HCT116 (cell line): ENCODE measurements at regions not wholly inside any gene's neighbourhood (a gene's known extent, or its start where the extent isn't known, plus 50 kb on each side); places are given as distances from the start of the nearest gene placed in this dataset.

Experiments
- ATAC-seq: fragments of 200-7000 bp; cut with Tn5 transposase; 2 replicates; pipeline ENCODE4 v1.9.1; 2020; ENCODE audit warnings: mild to moderate bottlenecking, moderate library complexity
- BruUV-seq: library from RNA; stranded (reverse); fragments of 400-500 nt; replicated peaks from 2 replicates; lab custom pipeline; 2021; lab: Mats Ljungman, UMichigan
- CTCF ChIA-PET: fragments of 300-600 bp; sonication (Branson Sonifier 250); formaldehyde crosslinking; loops from one replicate; lab custom pipeline; 2021; ENCODE audit warnings: antibody characterized with exemption; lab: Charles Lee
- POLR2A ChIA-PET: fragments of 300-600, 350-600 bp; sonication (Branson Sonifier 250); formaldehyde crosslinking; loops from one replicate; lab custom pipeline; 2021; ENCODE audit warnings: antibody characterized with exemption; lab: Charles Lee
- RAD21 ChIA-PET, 2 experiments: fragments of 300-600 bp; sonication (Branson Sonifier 250); formaldehyde crosslinking; loops; one replicate each; lab custom pipeline; 2023; ENCODE audit warnings: low total read pairs in 2 of 2; ENCODE audit not compliant: uncharacterized antibody in 2 of 2, unreplicated experiment in 2 of 2, low non-redundant PET in 1 of 2; lab: Charles Lee
- DNase-seq: peaks from one replicate; pipeline ENCODE4 v3.0.0-alpha.2; 2010; ENCODE audit warnings: low read depth, low spot score
- H2AFZ ChIP-seq: fragments of 200-600 bp; shearing (Covaris generic), sonication (generic); 2 replicates; pipeline ENCODE4 v1.6.1; 2017; ENCODE audit warnings: low read depth, mixed run types, mixed read lengths, antibody characterized with exemption, low read length; ENCODE audit not compliant: poor library complexity, severe bottlenecking
- H3K27ac ChIP-seq: 2 replicates; pipeline ENCODE4 v1.5.1; 2012; ENCODE audit warnings: low read depth, low read length
- H3K27me3 ChIP-seq: fragments of 200-600 bp; sonication (generic); 2 replicates; pipeline ENCODE4 v1.6.1; 2016; ENCODE audit warnings: mixed run types, low read length, mixed read lengths; ENCODE audit not compliant: insufficient read depth
- H3K36me3 ChIP-seq, 2 experiments: fragments of 200-500 bp in 1 of 2; fragments of 200-600 bp in 1 of 2; sonication (Bioruptor generic) in 1 of 2; sonication (generic) in 1 of 2; 2 replicates each; pipeline versions ENCODE4 v1.5.1 to v1.6.1; 2014 to 2016; ENCODE audit warnings: low read length in 2 of 2, inconsistent platforms in 1 of 2, mixed read lengths in 1 of 2, mixed run types in 1 of 2; ENCODE audit not compliant: insufficient read depth in 2 of 2, control insufficient read depth in 1 of 2
- H3K4me1 ChIP-seq, 2 experiments: fragments of 200-600 bp in 1 of 2; sonication (generic) in 1 of 2; 2 replicates each; pipeline versions ENCODE4 v1.5.1 to v1.6.1; 2012 to 2017; ENCODE audit warnings: low read length in 2 of 2, inconsistent platforms in 1 of 2, mild to moderate bottlenecking in 1 of 2, mixed read lengths in 1 of 2, mixed run types in 1 of 2, moderate library complexity in 1 of 2; ENCODE audit not compliant: insufficient read depth in 2 of 2, control insufficient read depth in 1 of 2
- H3K4me2 ChIP-seq: fragments of 200-600 bp; sonication (generic); 2 replicates; pipeline ENCODE4 v1.6.1; 2017; ENCODE audit warnings: mixed run types, low read length, mixed read lengths
- H3K4me3 ChIP-seq, 2 experiments: fragments of 200-600 bp in 1 of 2; sonication (generic) in 1 of 2; replicated peaks in 1 of 2; 2 replicates each; pipeline ENCODE4 v1.5.1; 2011 to 2016; ENCODE audit warnings: low read length in 2 of 2, control low read depth in 1 of 2, low read depth in 1 of 2, mild to moderate bottlenecking in 1 of 2, mixed read lengths in 1 of 2, mixed run types in 1 of 2
- H3K79me2 ChIP-seq: fragments of 200-600 bp; sonication (generic); 2 replicates; pipeline ENCODE4 v1.6.1; 2017; ENCODE audit warnings: mild to moderate bottlenecking, mixed run types, low read length, moderate library complexity, mixed read lengths; ENCODE audit not compliant: insufficient read depth
- H3K9ac ChIP-seq: fragments of 200-600 bp; sonication (generic); 2 replicates; pipeline ENCODE4 v1.6.1; 2016; ENCODE audit warnings: low read length, mixed read lengths
- H3K9me2 ChIP-seq: fragments of 200-600 bp; sonication (generic), shearing (Covaris generic); 2 replicates; pipeline ENCODE4 v1.6.1; 2017; ENCODE audit warnings: mixed run types, mild to moderate bottlenecking, moderate library complexity; ENCODE audit not compliant: insufficient read depth
- H3K9me3 ChIP-seq, 2 experiments: fragments of 200-500 bp in 1 of 2; fragments of 200-600 bp in 1 of 2; sonication (Bioruptor generic) in 1 of 2; sonication (generic) in 1 of 2; 2 replicates each; pipeline ENCODE4 v1.6.1; 2014 to 2017; ENCODE audit warnings: low read length in 2 of 2, mixed read lengths in 2 of 2, inconsistent platforms in 1 of 2, low read depth in 1 of 2, mild to moderate bottlenecking in 1 of 2, mixed run types in 1 of 2, moderate library complexity in 1 of 2; ENCODE audit not compliant: control insufficient read depth in 1 of 2, insufficient read depth in 1 of 2
- H4K20me1 ChIP-seq: fragments of 200-600 bp; sonication (generic), shearing (Covaris generic); 2 replicates; pipeline ENCODE4 v1.6.1; 2017; ENCODE audit warnings: mixed run types, mild to moderate bottlenecking, moderate library complexity; ENCODE audit not compliant: insufficient read depth
- ELF1 ChIP-seq: IDR thresholded peaks from 2 replicates; pipeline ENCODE4 v1.6.1; 2012; ENCODE audit warnings: low read depth, borderline replicate concordance
- EZH2phosphoT487 ChIP-seq: fragments of 200-600 bp; IDR thresholded peaks from 2 replicates; pipeline ENCODE4 v1.6.1; 2018; ENCODE audit warnings: antibody characterized with exemption, borderline replicate concordance
- FOSL1 ChIP-seq: IDR thresholded peaks from 2 replicates; pipeline ENCODE4 v1.6.1; 2012; ENCODE audit warnings: low read depth
- RAD21 ChIP-seq: IDR thresholded peaks from 2 replicates; pipeline ENCODE4 v1.6.1; 2012; ENCODE audit warnings: low read depth, mild to moderate bottlenecking
- SP1 ChIP-seq: IDR thresholded peaks from 2 replicates; pipeline ENCODE4 v1.6.1; 2012; ENCODE audit warnings: low read depth
- TCF7L2 ChIP-seq: IDR thresholded peaks from 2 replicates; pipeline ENCODE4 v1.7.0; 2011; ENCODE audit warnings: borderline replicate concordance, inconsistent platforms; ENCODE audit not compliant: insufficient read depth, insufficient read length; ENCODE audit errors: extremely low read depth
- ZNF274 ChIP-seq: fragments of 200-500 bp; sonication (Bioruptor generic); IDR thresholded peaks from 2 replicates; pipeline ENCODE4 v1.6.1; 2014; ENCODE audit warnings: mild to moderate bottlenecking, low read depth, low read length, inconsistent platforms
- intact Hi-C: fragments of 100-400 bp; cut with micrococcal nuclease; formaldehyde crosslinking; loops from 2 replicates; pipeline ENCODE4 v1.10.0; 2022
- TF ChIP-seq, protein P1 (sequence below): IDR thresholded peaks from 2 replicates; pipeline ENCODE4 v1.6.1; 2012; ENCODE audit warnings: low read depth
- TF ChIP-seq, protein P2 (sequence below): IDR thresholded peaks from 2 replicates; pipeline ENCODE4 v1.6.1; 2012

DNA sequence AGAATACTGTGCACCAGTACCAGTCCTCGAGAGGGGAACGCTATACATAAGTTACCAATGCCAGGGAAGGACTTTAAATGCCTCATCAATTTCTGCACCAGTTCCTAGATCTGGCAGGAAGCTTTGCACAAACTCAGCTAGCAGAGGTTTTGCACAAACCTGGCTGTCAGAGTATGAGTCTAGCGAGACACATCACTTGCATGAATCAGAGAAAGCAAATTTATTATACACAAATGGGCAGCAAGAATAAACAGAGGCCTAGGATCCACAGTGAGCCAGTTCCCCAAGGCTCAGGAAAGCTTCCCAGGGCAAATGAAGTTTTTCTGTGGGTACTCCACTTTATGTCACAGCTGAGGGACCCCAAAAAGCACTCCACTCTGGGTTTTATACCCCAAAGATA is 523.5 kb downstream of the CFAP47 start:
- RAD21 ChIA-PET, result no interaction called here
- H3K9me2 ChIP-seq, result no peaks in the 10 kb centered on the region
- no peaks in the 10 kb centered on the region for H3K79me2 ChIP-seq
- POLR2A ChIA-PET, result no interaction called here
- CTCF ChIA-PET, result no interaction called here
- H2AFZ ChIP-seq, result no peak overlapping the region
- H3K4me3 ChIP-seq, result no peak overlapping the region
- intact Hi-C loops, result no loop called here
- H3K27ac ChIP-seq, result no peak overlapping the region
- H3K9me3 ChIP-seq, result no peaks in the 10 kb centered on the region; a peak in 1 of 4 replicates
- no peaks in the 10 kb centered on the region for H3K27me3 ChIP-seq
- no peak for TF ChIP-seq ELF1
- no peak for TF ChIP-seq ZNF274
- no peak for TF ChIP-seq EZH2phosphoT487
- TF ChIP-seq, protein P1, sequence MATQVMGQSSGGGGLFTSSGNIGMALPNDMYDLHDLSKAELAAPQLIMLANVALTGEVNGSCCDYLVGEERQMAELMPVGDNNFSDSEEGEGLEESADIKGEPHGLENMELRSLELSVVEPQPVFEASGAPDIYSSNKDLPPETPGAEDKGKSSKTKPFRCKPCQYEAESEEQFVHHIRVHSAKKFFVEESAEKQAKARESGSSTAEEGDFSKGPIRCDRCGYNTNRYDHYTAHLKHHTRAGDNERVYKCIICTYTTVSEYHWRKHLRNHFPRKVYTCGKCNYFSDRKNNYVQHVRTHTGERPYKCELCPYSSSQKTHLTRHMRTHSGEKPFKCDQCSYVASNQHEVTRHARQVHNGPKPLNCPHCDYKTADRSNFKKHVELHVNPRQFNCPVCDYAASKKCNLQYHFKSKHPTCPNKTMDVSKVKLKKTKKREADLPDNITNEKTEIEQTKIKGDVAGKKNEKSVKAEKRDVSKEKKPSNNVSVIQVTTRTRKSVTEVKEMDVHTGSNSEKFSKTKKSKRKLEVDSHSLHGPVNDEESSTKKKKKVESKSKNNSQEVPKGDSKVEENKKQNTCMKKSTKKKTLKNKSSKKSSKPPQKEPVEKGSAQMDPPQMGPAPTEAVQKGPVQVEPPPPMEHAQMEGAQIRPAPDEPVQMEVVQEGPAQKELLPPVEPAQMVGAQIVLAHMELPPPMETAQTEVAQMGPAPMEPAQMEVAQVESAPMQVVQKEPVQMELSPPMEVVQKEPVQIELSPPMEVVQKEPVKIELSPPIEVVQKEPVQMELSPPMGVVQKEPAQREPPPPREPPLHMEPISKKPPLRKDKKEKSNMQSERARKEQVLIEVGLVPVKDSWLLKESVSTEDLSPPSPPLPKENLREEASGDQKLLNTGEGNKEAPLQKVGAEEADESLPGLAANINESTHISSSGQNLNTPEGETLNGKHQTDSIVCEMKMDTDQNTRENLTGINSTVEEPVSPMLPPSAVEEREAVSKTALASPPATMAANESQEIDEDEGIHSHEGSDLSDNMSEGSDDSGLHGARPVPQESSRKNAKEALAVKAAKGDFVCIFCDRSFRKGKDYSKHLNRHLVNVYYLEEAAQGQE, result no peak
- no peak for TF ChIP-seq FOSL1
- TF ChIP-seq TCF7L2, result no peak
- TF ChIP-seq, protein P2, sequence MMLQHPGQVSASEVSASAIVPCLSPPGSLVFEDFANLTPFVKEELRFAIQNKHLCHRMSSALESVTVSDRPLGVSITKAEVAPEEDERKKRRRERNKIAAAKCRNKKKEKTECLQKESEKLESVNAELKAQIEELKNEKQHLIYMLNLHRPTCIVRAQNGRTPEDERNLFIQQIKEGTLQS, result no peak
- no peak for TF ChIP-seq RAD21
- TF ChIP-seq SP1, result no peak
- no peaks in the 10 kb centered on the region for H3K36me3 ChIP-seq
- ATAC-seq, result no peak
- no peak overlapping the region for H3K9ac ChIP-seq
- no TSS peak for BruUV-seq
- H4K20me1 ChIP-seq, result no peaks in the 10 kb centered on the region
- no peaks in the 10 kb centered on the region for H3K4me1 ChIP-seq
- no peak for DNase-seq
- no peak overlapping the region for H3K4me2 ChIP-seq
